Adrenal gland (tissue), 9 donors: ENCODE measurements at regions not wholly inside any gene's neighbourhood (a gene's known extent, or its start where the extent isn't known, plus 50 kb on each side); places are given as distances from the start of the nearest gene placed in this dataset.

ENCODE experiments used
- DNase-seq, 7 donors: peaks; one replicate each; pipeline ENCODE4 v3.0.0-alpha.2; 2019 to 2020
- H3K27ac ChIP-seq, 5 donors: fragments of 200-600 bp; sonication (generic) in 4 of 5; 1 replicate in 3 of 5; 2 replicates in 2 of 5; pipeline versions ENCODE4 v1.5.1 to v1.8.0; 2016 to 2020; ENCODE audit warnings: mild to moderate bottlenecking in 1 of 5
- H3K27me3 ChIP-seq: fragments of 200-600 bp; 2 replicates; pipeline ENCODE4 v1.8.0; 2021
- H3K36me3 ChIP-seq, 2 donors: fragments of 200-600 bp; replicated peaks in 1 of 2; 1 replicate in 1 of 2; 2 replicates in 1 of 2; pipeline versions ENCODE4 v1.5.1 to v1.8.0; 2018 to 2022
- H3K4me1 ChIP-seq, 2 donors: fragments of 200-600 bp; replicated peaks in 1 of 2; 1 replicate in 1 of 2; 2 replicates in 1 of 2; pipeline versions ENCODE4 v1.5.1 to v1.8.0; 2018 to 2021
- H3K4me3 ChIP-seq, 4 donors: fragments of 200-600 bp; sonication (generic) in 3 of 4; one replicate each; pipeline ENCODE4 v1.5.1; 2016 to 2018
- H3K9me3 ChIP-seq, 3 donors: fragments of 200-600 bp; sonication (generic) in 1 of 3; replicated peaks in 1 of 3; 1 replicate in 2 of 3; 2 replicates in 1 of 3; pipeline versions ENCODE4 v1.5.1 to v1.8.0; 2016 to 2021
- CTCF ChIP-seq, 6 experiments: fragments of 450-650 bp in 4 of 6; fragments of 200-600 bp in 2 of 6; sonication (generic) in 1 of 6; IDR thresholded peaks; 1 replicate in 5 of 6; 2 replicates in 1 of 6; pipeline versions ENCODE4 v1.5.1 to v1.8.0; 2016 to 2021; ENCODE audit warnings: antibody characterized with exemption in 6 of 6, mild to moderate bottlenecking in 2 of 6, moderate library complexity in 1 of 6
- POLR2A ChIP-seq, 2 donors: fragments of 450-650 bp; IDR thresholded peaks; one replicate each; pipeline ENCODE4 v1.6.1; 2017; ENCODE audit warnings: antibody characterized with exemption in 2 of 2, mild to moderate bottlenecking in 2 of 2, moderate library complexity in 1 of 2
- WGBS, 4 donors: extraction: QIAGEN DNeasy Blood & Tissue Kit in 2 of 4; methylation state at CpG; one replicate each; pipeline versions ENCODE4 v1.1.5 to v1.1.7; 2013 to 2017; 5-methylcytosine and 5-hydroxymethylcytosine counted together
- intact Hi-C, 2 donors: fragments of 100-400 bp; cut with DNase I; formaldehyde crosslinking; loops; one replicate each; pipeline versions ENCODE4 v1.14.1 to v1.15.0; 2022 to 2023
- donor health status: healthy with polysubstance abuse.
- donor health status: Bipolar disorder and iron deficiency.
- donor health status: DM: yes; HTN: yes; CAD: no.
- donor health status: DM: no; HTN: no; CAD: no.
- donor health status: DM: no; HTN: no; CAD: no.

- no peaks in the 10 kb centered on the region for H3K4me1 ChIP-seq
- WGBS, 4 donors: 90 to 100% (median 92%) methylated on average over 2 of the region's 2 CpGs
- no peaks in the 10 kb centered on the region for H3K36me3 ChIP-seq
- no peaks in the 10 kb centered on the region for H3K9me3 ChIP-seq
- no peaks in the 10 kb centered on the region for H3K27me3 ChIP-seq
- no peak for DNase-seq
- intact Hi-C loops: no loop called here
- no peak overlapping the region for H3K4me3 ChIP-seq
- TF ChIP-seq POLR2A (IDR thresholded peaks at IDR 0.05) (no peak), CTCF (IDR thresholded peaks at IDR 0.05) (no peak)
- no peak overlapping the region for H3K27ac ChIP-seq
Observed at GRCh38 chr4:124534131-124534530, 178.4 kb downstream of the ANKRD50 start.

GRCh38 chr4:124535003-124535402 lies 177.5 kb downstream of the ANKRD50 start:
- Histone ChIP-seq H3K27ac (no peak overlapping the region), H3K36me3 (no peaks in the 10 kb centered on the region), H3K27me3 (no peaks in the 10 kb centered on the region), H3K4me1 (no peaks in the 10 kb centered on the region), H3K9me3 (no peaks in the 10 kb centered on the region), H3K4me3 (no peak overlapping the region)
- DNase-seq: no peak
- WGBS, 4 donors: 83 to 100% (median 89%) methylated on average over 1 of the region's 1 CpG
- TF ChIP-seq CTCF (IDR thresholded peaks at IDR 0.05): no peak
- TF ChIP-seq POLR2A (IDR thresholded peaks at IDR 0.05): no peak
- intact Hi-C loops: no loop called here

- TF ChIP-seq POLR2A (IDR thresholded peaks at IDR 0.05): no peak
- TF ChIP-seq CTCF (IDR thresholded peaks at IDR 0.05): no peak
- Histone ChIP-seq H3K4me1 (no peaks in the 10 kb centered on the region), H3K36me3 (no peaks in the 10 kb centered on the region), H3K27me3 (no peaks in the 10 kb centered on the region), H3K9me3 (no peaks in the 10 kb centered on the region), H3K27ac (no peak overlapping the region), H3K4me3 (no peak overlapping the region)
- 87 to 93% (median 92%) methylated on average over 4 of the region's 4 CpGs for WGBS, 4 donors
- intact Hi-C loops: no loop called here
- no peak for DNase-seq
Observed at GRCh38 chr4:124536946-124537345, 175.6 kb downstream of the ANKRD50 start.

- no peaks in the 10 kb centered on the region for H3K9me3 ChIP-seq
- no peaks in the 10 kb centered on the region for H3K36me3 ChIP-seq
- H3K27ac ChIP-seq: no peak overlapping the region
- H3K4me3 ChIP-seq: no peak overlapping the region
- TF ChIP-seq CTCF (IDR thresholded peaks at IDR 0.05) (no peak), POLR2A (IDR thresholded peaks at IDR 0.05) (no peak)
- H3K4me1 ChIP-seq: no peaks in the 10 kb centered on the region
- H3K27me3 ChIP-seq: no peaks in the 10 kb centered on the region
- no peak for DNase-seq
- intact Hi-C loops: no loop called here
Observed at GRCh38 chr4:124537971-124538370, 174.6 kb downstream of the ANKRD50 start.
